ENCODE measurements at regions not wholly inside any gene's neighbourhood (a gene's known extent, or its start where the extent isn't known, plus 50 kb on each side); places are given as distances from the start of the nearest gene placed in this dataset.

GRCh38 chr7:32155712-32156111, 85.5 kb upstream of the PDE1C start:
- no peak for FAIRE-seq
- no peak for DNase-seq (ENCODE audit: extremely low spot score, insufficient read length, low read depth)

GRCh38 chr7:32154797-32155196, 84.6 kb upstream of the PDE1C start:
- no peak for DNase-seq (ENCODE audit: extremely low spot score, insufficient read length, low read depth)

GRCh38 chr7:32153006-32153405, 82.8 kb upstream of the PDE1C start:
- no peak for DNase-seq (ENCODE audit: extremely low spot score, insufficient read length, low read depth)
- FAIRE-seq: no peak

More at GRCh38 chr7:32154797-32155196, 84.6 kb upstream of the PDE1C start:
- no peak for FAIRE-seq

- FAIRE-seq: no peak
- no peak for DNase-seq (ENCODE audit: extremely low spot score, insufficient read length, low read depth)
Observed at GRCh38 chr7:32152576-32152975, 82.4 kb upstream of the PDE1C start.

- no peak for FAIRE-seq
- no peak for DNase-seq (ENCODE audit: extremely low spot score, insufficient read length, low read depth)
Observed at GRCh38 chr7:32150589-32150988, 80.4 kb upstream of the PDE1C start.

GRCh38 chr7:32150039-32150438, 79.8 kb upstream of the PDE1C start:
- DNase-seq (ENCODE audit: extremely low spot score, insufficient read length, low read depth): no peak
- FAIRE-seq: no peak

- DNase-seq (ENCODE audit: extremely low spot score, insufficient read length, low read depth): no peak
- FAIRE-seq: no peak
Observed at GRCh38 chr7:32147546-32148268, 77.5 kb upstream of the PDE1C start.

- FAIRE-seq: no peak
Observed at GRCh38 chr7:32145911-32146310, 75.7 kb upstream of the PDE1C start.

GRCh38 chr7:32144676-32145075, 74.5 kb upstream of the PDE1C start:
- DNase-seq (ENCODE audit: extremely low spot score, insufficient read length, low read depth): no peak

More at GRCh38 chr7:32145911-32146310, 75.7 kb upstream of the PDE1C start:
- DNase-seq (ENCODE audit: extremely low spot score, insufficient read length, low read depth): no peak

GRCh38 chr7:32143301-32143700, 73.1 kb upstream of the PDE1C start:
- DNase-seq (ENCODE audit: extremely low spot score, insufficient read length, low read depth) (no peak), FAIRE-seq (no peak)

More at GRCh38 chr7:32144676-32145075, 74.5 kb upstream of the PDE1C start:
- no peak for FAIRE-seq

GRCh38 chr7:32142649-32143048, 72.4 kb upstream of the PDE1C start:
- FAIRE-seq (no peak), DNase-seq (ENCODE audit: extremely low spot score, insufficient read length, low read depth) (no peak)

GRCh38 chr7:32140210-32140939, 70.2 kb upstream of the PDE1C start:
- DNase-seq (ENCODE audit: extremely low spot score, insufficient read length, low read depth) (no peak), FAIRE-seq (no peak)

- FAIRE-seq: no peak
- no peak for DNase-seq (ENCODE audit: extremely low spot score, insufficient read length, low read depth)
Observed at GRCh38 chr7:32137059-32137458, 66.9 kb upstream of the PDE1C start.

- no peak for FAIRE-seq
- no peak for DNase-seq (ENCODE audit: extremely low spot score, insufficient read length, low read depth)
Observed at GRCh38 chr7:32131091-32131490, 60.9 kb upstream of the PDE1C start.

- FAIRE-seq: no peak
- DNase-seq (ENCODE audit: extremely low spot score, insufficient read length, low read depth): no peak
Observed at GRCh38 chr7:32126843-32127242, 56.6 kb upstream of the PDE1C start.
